DMS79 (cell line): ENCODE measurements at regions not wholly inside any gene's neighbourhood (a gene's known extent, or its start where the extent isn't known, plus 50 kb on each side); places are given as distances from the start of the nearest gene placed in this dataset.
"Not testable (repeated sequence)": the region's sequence is repeated elsewhere in the genome, so short reads cannot be mapped to it uniquely, and the experiment has no call there.

ENCODE experiments used
- DNase-seq: peaks from one replicate; lab custom pipeline; 2025; lab: John Stamatoyannopoulos, UW

GRCh38 chr13:65155861-65156260 lies 2074.3 kb downstream of the PCDH9 start:
- DNase-seq: no peak

GRCh38 chr13:65154661-65155447 lies 2075.3 kb downstream of the PCDH9 start:
- DNase-seq: no peak

- DNase-seq: no peak
Observed at GRCh38 chr13:65149687-65150086, 2080.4 kb downstream of the PCDH9 start.

- DNase-seq: no peak
Observed at GRCh38 chr13:65143920-65144319, 2086.2 kb downstream of the PCDH9 start.

- DNase-seq: no peak
Observed at GRCh38 chr13:65133094-65133493, 2097.0 kb downstream of the PCDH9 start.

- no peak for DNase-seq
Observed at GRCh38 chr13:65125236-65125635, 2104.9 kb downstream of the PCDH9 start.

GRCh38 chr13:65112531-65112941 lies 2117.6 kb downstream of the PCDH9 start:
- DNase-seq: no peak

- no peak for DNase-seq
Observed at GRCh38 chr13:65112123-65112522, 2118.0 kb downstream of the PCDH9 start.

- no peak for DNase-seq
Observed at GRCh38 chr13:65111223-65111622, 2118.9 kb downstream of the PCDH9 start.

GRCh38 chr13:65104436-65104835 lies 2125.7 kb downstream of the PCDH9 start:
- DNase-seq: not testable (repeated sequence)

- DNase-seq: no peak
Observed at GRCh38 chr13:65103351-65103750, 2126.8 kb downstream of the PCDH9 start.

- no peak for DNase-seq
Observed at GRCh38 chr13:65095161-65096082, 2134.7 kb downstream of the PCDH9 start.

- no peak for DNase-seq
Observed at GRCh38 chr13:65093357-65093756, 2136.8 kb downstream of the PCDH9 start.

GRCh38 chr13:65091031-65091430 lies 2139.1 kb downstream of the PCDH9 start:
- DNase-seq: no peak

- no peak for DNase-seq
Observed at GRCh38 chr13:65090186-65090585, 2139.9 kb downstream of the PCDH9 start.

- no peak for DNase-seq
Observed at GRCh38 chr13:65088906-65089305, 2141.2 kb downstream of the PCDH9 start.

- no peak for DNase-seq
Observed at GRCh38 chr13:65085977-65086376, 2144.2 kb downstream of the PCDH9 start.

GRCh38 chr13:65074248-65074647 lies 2155.9 kb downstream of the PCDH9 start:
- DNase-seq: no peak

GRCh38 chr13:65064967-65065366 lies 2165.2 kb downstream of the PCDH9 start:
- DNase-seq: no peak

GRCh38 chr13:65063753-65064152 lies 2166.4 kb downstream of the PCDH9 start:
- DNase-seq: no peak

- DNase-seq: no peak
Observed at GRCh38 chr13:65057986-65058385, 2172.2 kb downstream of the PCDH9 start.

- no peak for DNase-seq
Observed at GRCh38 chr13:65054277-65054676, 2175.9 kb downstream of the PCDH9 start.

GRCh38 chr13:65036999-65037398 lies 2193.1 kb downstream of the PCDH9 start:
- DNase-seq: no peak
